K562 (cell line): ENCODE measurements at regions not wholly inside any gene's neighbourhood (a gene's known extent, or its start where the extent isn't known, plus 50 kb on each side); places are given as distances from the start of the nearest gene placed in this dataset.

Source experiments
- HDAC2 ChIP-seq: fragments of 450-650 bp; IDR thresholded peaks from 2 replicates; pipeline ENCODE4 v1.6.1; 2016; ENCODE audit warnings: mild to moderate bottlenecking
- TCF7L2 ChIP-seq: fragments of 150-350 bp; IDR thresholded peaks from 2 replicates; pipeline ENCODE4 v1.6.1; 2016; ENCODE audit warnings: low read depth, mild to moderate bottlenecking, low read length, moderate library complexity
- TF ChIP-seq, protein P1 (sequence below): fragments of 450-650 bp; IDR thresholded peaks from 2 replicates; pipeline ENCODE4 v1.6.1; 2018; ENCODE audit warnings: mild to moderate bottlenecking, low read depth; ENCODE audit not compliant: partially characterized antibody

DNA sequence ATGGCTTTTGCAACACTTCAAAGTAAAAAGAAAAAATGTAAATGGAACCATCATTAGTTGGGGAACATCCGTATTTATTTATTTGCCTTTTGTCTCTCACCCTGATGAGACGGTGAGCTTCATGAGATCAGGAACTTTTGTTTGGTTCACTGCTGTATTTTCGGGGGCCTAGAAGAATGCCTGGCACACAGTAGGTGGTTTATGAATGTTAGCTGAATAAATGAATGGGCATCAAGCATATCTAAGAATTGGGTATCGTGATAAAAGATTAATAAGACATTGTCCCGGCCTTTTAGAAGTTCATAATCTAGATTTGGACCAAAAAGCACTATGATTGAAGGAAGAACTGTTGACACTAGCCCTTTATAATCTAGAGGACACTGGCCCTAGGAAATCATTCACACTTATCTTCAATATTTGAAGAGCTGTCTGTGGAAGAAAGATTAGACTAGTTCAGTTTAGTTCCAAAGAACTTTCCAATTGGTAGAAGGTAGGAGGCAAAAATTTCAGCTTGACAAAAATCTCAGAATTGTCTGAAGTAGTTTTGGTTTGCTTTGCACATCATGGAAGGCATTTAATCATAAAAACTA lies 70.3 kb upstream of the CD83 start:
- TF ChIP-seq, protein P1, sequence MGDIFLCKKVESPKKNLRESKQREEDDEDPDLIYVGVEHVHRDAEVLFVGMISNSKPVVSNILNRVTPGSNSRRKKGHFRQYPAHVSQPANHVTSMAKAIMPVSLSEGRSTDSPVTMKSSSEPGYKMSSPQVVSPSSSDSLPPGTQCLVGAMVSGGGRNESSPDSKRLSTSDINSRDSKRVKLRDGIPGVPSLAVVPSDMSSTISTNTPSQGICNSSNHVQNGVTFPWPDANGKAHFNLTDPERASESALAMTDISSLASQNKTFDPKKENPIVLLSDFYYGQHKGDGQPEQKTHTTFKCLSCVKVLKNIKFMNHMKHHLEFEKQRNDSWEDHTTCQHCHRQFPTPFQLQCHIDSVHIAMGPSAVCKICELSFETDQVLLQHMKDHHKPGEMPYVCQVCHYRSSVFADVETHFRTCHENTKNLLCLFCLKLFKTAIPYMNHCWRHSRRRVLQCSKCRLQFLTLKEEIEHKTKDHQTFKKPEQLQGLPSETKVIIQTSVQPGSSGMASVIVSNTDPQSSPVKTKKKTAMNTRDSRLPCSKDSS, result no peak
- no peak for TF ChIP-seq TCF7L2
- TF ChIP-seq HDAC2, result no peak
